Esophagus squamous epithelium (tissue), 4 donors: ENCODE measurements at regions not wholly inside any gene's neighbourhood (a gene's known extent, or its start where the extent isn't known, plus 50 kb on each side); places are given as distances from the start of the nearest gene placed in this dataset.

ENCODE experiments used
- CTCF ChIP-seq, 6 experiments: fragments of 450-650 bp in 4 of 6; fragments of 200-600 bp in 2 of 6; sonication (generic) in 2 of 6; IDR thresholded peaks; one replicate each; pipeline ENCODE4 v1.5.1; 2016 to 2019; ENCODE audit warnings: antibody characterized with exemption in 6 of 6, mild to moderate bottlenecking in 4 of 6, moderate library complexity in 4 of 6
- POLR2A ChIP-seq, 4 donors: fragments of 450-650 bp; IDR thresholded peaks; one replicate each; pipeline ENCODE4 v1.6.1; 2017; ENCODE audit warnings: antibody characterized with exemption in 4 of 4, mild to moderate bottlenecking in 4 of 4, moderate library complexity in 3 of 4

- TF ChIP-seq CTCF (IDR thresholded peaks at IDR 0.05) (no peak), POLR2A (IDR thresholded peaks at IDR 0.05) (no peak)
Observed at GRCh38 chr18:10164271-10165071, 250.7 kb downstream of the VAPA start.
